Uterus (tissue), 2 donors: ENCODE measurements at regions not wholly inside any gene's neighbourhood (a gene's known extent, or its start where the extent isn't known, plus 50 kb on each side); places are given as distances from the start of the nearest gene placed in this dataset.

Experiments
- CTCF ChIP-seq, 4 experiments: fragments of 200-600 bp in 2 of 4; fragments of 450-650 bp in 2 of 4; sonication (generic) in 2 of 4; IDR thresholded peaks; one replicate each; pipeline ENCODE4 v1.5.1; 2016 to 2019; ENCODE audit warnings: antibody characterized with exemption in 4 of 4, mild to moderate bottlenecking in 2 of 4, moderate library complexity in 1 of 4
- POLR2A ChIP-seq, 2 donors: fragments of 450-650 bp; IDR thresholded peaks; one replicate each; pipeline ENCODE4 v1.6.1; 2016; ENCODE audit warnings: antibody characterized with exemption in 2 of 2, mild to moderate bottlenecking in 1 of 2, moderate library complexity in 1 of 2

- no peak for TF ChIP-seq CTCF (IDR thresholded peaks at IDR 0.05)
- no peak for TF ChIP-seq POLR2A (IDR thresholded peaks at IDR 0.05)
These were observed 76.2 kb downstream of the C4orf33 start for GRCh38 chr4:129172181-129172580.
